Activated T-cell treated with anti-CD3 and anti-CD28 coated beads, Interleukin-2, amount 50 U/mL, for 1 hour (primary cell): ENCODE measurements at regions not wholly inside any gene's neighbourhood (a gene's known extent, or its start where the extent isn't known, plus 50 kb on each side); places are given as distances from the start of the nearest gene placed in this dataset.

Experiments used
- DNase-seq: peaks from one replicate; pipeline ENCODE4 v3.0.0-alpha.2; 2020

DNA sequence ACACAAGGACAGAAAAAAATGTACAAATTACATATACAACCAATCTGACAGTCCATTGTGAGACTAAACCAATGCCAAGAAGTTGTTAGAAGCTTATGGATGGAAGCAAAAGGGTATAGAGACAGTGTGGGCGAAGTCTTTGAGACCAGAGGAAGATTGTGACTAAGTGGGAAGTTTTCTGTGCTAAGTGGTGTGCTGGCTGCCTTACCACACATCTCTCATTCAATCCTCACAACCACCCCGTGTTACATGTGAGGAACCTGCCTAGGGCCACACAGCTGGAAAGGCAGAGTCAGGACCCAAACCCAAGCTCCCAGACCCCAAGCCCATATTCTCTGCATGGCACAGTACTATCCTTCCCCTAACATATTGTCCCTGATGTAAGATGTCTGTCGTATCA is 53.5 kb upstream of the DUSP10 start:
- no peak for DNase-seq

DNA sequence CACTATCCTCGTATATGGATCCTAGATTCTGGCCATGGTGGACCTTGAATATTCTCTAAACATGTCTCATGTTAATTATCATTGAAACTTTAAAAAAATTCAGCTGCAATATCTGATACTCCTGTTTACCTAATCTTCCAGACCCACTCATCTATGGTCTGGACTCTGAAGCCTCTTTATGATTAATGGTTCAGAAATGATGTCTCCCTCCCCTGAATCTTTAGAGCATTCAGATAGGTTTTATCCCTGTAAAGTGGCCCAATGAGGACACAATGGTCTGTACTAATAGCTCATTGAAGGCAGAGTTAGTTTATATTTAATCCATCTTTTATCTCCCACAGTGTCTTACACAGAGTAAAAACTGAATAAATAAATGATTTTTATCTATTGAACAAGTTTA is 53.0 kb upstream of the DUSP10 start:
- DNase-seq = no peak

GRCh38 chr1:221794079-221794670 is 52.3 kb upstream of the DUSP10 start:
- no peak for DNase-seq

DNA sequence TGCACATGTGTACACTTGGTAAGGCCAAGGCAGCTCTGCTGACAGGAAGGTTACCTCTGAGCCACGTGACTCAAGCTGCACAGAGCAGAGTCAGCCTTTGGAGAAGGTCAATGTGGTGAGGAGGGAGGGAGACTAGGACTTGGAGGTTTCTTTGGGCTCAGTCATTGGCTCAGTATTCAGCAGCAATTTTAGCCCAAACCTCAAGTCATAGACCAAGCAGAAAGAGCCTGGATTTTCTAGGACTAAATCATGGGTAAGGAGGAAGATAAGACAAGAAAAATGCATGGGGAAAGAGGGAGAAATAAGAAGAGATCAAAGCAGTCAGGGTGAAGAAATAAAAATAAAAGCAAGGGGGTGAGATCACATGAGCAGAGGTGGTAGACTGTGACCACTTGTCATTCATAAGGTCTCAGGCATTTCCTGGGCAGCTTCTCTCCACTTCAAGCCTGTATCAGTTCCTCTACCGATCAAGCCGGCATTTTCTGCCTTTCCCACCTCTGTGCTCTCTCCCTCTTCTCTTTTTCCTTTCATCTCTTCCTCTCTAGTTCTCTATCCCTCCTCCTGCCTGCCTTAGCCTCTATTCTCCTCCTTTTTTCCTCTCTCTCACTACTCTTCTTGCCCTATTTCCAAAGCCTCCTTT is 51.7 kb upstream of the DUSP10 start:
- DNase-seq = no peak

GRCh38 chr1:221791846-221792245 is 50.0 kb upstream of the DUSP10 start:
- no peak for DNase-seq
